GM21526 (cell line): ENCODE measurements at regions not wholly inside any gene's neighbourhood (a gene's known extent, or its start where the extent isn't known, plus 50 kb on each side); places are given as distances from the start of the nearest gene placed in this dataset.

ENCODE experiments used
- ATAC-seq: cut with Tn5 transposase; IDR thresholded peaks from one replicate; pipeline ENCODE4 v1.9.1; 2021; ENCODE audit warnings: moderate library complexity; ENCODE audit not compliant: unreplicated experiment, low FRiP score

DNA sequence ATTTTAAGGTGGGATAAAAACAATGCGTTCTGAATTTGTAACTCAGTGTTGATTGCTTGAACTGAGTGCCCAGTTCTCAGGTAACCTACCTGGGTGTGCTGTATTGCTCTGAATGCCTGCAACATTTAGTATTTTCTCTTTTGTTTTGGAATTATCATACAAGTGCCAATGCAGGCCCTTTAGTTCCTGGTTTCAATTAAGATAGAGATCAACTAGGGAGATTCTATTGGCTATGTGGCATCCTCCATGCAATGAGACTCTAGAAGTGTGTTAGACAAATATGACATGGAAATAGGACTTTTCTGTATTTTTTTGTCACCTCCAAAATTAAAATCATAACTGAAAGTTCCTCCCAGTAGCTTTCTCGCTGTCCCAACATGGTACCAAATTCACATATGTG, 438.7 kb upstream of the IGFBP7 start:
- ATAC-seq, result no peak

DNA sequence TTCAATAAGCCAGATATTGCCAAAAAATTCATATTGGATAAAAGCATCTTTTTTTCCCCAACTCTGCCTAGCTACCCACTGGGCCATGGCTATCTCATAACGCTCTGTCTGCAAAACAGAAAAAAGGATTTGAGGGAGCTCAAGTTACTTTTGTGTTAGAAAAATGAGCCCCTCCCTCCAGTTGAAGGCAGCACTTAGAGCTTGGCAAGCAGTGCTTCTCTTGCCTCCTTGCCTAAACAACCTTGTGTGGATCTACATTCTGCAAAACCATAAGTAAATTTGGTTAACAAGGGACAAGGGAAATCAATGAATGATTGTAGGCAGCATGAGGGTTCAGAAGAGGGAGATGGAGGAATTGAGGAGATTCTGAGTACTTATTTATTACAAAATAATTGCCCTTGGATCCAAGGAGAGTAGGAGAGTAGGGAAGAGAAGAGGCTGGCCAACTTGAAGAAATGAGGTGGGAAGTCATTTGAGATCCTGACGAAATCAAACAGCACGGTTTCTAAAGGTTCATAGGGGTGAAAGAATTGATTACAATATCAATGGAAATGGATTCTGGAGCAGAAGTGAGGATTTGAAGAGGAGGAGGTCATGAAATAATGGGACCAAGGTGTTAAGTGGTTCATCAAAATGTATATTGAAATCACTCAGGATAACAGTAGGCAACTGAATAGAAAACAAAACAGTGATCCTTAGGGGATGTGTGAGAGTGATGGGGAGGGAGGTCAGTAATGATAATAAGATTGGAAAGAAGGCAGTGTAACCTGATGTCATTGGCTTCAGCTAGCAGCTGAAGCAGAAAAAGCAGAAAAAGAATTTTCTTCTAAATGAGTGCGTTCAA, 434.8 kb upstream of the IGFBP7 start:
- no peak for ATAC-seq

DNA sequence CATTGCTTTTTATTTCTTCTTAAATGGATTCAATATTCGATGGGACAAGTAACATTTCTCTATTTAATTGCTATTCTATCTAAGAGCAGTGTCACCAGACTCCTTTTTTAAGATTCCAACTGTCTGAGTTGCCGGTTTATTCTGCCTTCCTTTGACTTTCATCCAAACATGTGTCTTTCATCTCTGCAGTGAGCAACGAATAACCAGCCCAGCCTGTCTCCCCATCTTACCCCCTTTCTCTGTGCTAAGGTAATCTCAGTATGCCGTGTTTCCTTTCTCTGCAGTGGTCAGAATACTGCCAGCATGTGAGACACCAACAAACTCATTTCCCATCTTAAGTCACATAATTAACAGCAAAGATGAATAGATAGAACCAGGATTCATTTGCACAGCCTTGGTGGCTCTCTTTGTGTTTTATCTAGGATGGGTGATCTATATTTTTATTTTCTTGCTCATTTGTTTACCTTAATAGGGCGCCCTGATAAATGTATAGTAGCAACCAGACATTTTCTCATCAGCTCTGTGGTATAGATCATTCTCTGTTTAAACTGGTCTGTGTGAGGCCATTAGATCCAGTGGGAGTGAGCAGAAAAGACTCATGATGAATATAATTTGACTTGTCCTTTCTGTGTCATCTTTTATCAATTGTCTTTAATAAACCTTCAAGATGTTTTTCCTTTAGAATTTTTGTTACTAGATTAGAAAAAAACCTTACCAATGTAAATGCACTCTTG, 394.8 kb upstream of the IGFBP7 start:
- ATAC-seq, result no peak

DNA sequence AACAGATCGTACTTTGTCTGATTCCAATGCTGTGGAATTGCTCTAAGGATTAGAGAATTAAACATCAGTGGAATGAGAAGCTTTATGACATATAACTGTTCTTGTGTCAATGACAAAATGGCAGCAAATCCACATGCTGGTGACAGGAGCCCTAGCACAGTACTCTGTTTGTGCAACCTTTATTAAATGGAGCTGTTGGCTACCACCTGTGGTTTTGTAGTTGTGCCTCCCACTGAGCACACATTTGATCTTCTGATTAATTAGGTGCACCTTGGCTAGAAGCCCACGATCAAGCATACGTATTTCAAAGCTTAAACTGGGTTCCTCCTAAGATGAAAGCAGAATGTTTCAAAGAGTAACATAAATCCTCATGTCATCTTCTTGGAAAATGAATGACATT, 394.0 kb upstream of the IGFBP7 start:
- ATAC-seq, result no peak

- ATAC-seq, result no peak
Measured at GRCh38 chr4:57501720-57502119, 391.5 kb upstream of the IGFBP7 start.

GRCh38 chr4:57499786-57500185, 389.6 kb upstream of the IGFBP7 start:
- no peak for ATAC-seq

- no peak for ATAC-seq
Measured at GRCh38 chr4:57498251-57498650, 388.1 kb upstream of the IGFBP7 start.

- ATAC-seq, result no peak
Measured at GRCh38 chr4:57496697-57497471, 386.7 kb upstream of the IGFBP7 start.

DNA sequence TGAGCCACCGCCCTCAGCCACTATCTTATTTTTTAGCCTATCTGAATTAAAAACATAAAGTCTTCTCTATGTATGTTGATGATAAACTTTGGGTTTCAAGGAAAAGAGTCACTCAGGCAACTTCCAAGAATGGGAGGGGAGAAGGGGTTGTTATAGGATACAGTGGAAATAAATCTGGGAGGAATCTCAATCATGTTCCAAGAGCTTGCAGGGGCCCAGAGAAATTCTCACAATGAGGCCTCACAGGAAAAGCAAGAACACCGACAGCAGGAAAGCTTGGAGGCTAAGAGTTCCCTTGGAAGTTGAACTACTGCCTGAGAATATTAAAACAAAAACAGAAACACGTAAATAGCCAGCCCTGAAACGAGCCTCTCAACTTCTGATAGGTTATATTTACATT, 384.6 kb upstream of the IGFBP7 start:
- no peak for ATAC-seq

GRCh38 chr4:57492251-57492878, 382.2 kb upstream of the IGFBP7 start:
- ATAC-seq, result no peak

DNA sequence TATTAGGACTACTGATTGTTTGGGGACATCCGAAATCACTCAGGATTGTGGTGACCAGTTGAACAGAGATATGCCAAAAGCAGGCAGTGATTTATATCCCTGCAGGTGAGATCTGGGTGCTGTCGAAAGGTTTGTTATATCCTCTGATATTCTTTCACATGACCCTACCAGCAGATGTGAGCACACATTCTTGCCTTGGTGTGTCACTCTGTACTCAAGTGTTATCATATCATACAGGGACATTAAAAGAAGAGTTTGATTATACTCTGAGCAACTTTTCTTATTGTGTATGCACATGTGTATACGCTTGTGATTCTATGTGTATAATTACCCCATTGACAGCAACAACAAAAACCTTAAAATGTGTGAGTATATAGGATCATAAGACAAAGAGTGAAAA, 381.2 kb upstream of the IGFBP7 start:
- ATAC-seq, result no peak

GRCh38 chr4:57490520-57491255, 380.5 kb upstream of the IGFBP7 start:
- no peak for ATAC-seq

DNA sequence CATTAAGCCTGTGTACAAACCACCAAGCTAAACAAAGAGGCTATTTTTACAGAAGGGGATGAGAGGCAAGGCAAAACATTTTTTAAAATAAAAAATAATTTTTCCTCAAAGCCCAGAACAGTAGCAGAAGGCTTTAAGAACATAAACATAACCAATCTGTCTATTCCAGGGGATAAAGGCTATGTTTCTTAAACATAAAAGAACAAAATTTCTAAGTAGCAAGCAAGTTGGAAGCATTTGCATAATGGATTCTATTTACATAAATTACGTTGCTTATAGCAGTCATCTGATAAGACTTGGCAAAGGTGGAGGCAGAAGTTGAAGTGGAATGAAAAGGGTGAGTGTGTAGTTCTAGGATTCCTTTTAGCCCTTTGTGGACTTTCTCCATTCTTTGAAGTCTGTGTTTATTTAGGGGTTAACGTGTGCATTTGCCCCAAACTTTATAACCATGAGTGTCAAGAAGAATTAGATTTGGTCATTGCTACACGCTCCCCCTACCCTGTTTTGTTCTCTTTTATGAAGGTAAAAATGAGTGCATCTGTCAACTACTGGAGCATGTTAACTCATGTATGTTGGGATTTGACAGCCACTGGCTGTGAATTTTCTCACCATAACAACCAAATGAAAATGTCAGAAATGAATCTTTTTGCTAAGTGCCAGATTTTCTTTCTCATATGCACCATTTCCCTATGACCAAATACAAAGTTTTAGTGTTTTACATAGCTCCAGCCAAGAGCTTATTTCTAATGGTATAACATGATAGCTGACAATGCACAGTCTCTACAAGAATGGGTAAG, 378.4 kb upstream of the IGFBP7 start:
- no peak for ATAC-seq

GRCh38 chr4:57475424-57475823, 365.2 kb upstream of the IGFBP7 start:
- no peak for ATAC-seq

DNA sequence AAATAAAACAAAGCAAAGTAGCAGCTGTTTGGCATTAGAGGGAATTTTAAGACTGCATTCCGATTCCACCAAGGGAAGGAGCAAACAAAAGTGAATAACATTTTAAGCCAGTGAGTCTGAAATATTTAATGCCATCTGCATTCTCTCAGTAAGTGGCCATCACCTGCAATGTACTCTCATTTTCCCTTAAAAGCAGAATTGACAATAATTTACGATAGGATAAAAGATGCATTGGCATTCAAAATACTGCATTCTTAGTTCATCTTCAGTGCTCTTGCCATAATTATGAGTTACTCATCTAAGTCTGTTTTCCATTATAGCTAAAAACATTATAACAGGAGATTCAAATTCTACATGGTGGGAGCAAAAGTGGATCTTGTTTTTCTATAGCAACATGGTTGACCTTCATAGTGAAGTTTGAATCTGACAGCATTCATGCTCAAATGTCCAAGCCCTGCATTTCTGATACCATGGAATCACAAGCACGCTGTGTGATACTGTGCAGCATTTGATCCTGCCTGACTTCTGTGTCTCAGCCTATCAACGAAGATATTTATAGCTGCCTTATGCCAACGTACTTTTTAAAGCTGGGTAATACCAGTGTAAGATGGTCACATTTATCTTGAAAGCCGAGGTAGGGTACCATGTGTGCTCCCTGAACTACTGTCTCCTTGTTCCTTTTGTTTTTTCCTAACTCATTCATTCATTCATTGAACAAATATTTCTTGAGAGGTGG, 355.3 kb upstream of the IGFBP7 start:
- ATAC-seq, result no peak

DNA sequence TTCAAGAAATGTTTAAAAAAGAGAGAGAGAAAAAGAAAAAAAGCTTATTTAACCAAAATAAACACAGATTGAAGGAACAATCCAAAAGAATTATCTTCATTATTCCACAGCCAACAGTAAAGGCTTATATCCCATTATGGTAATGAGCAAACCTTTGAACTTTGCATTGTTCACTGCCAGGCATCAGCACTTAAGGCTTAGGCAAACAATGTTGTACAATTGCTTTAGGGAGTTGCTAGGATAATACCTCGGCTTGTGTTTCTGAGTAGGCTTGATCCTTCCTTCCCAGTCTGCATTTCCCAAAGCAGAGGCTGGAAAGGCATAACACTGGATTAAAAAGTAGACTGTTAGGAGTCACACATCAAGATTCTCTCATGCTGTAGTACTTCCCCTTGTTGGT, 352.7 kb upstream of the IGFBP7 start:
- no peak for ATAC-seq

DNA sequence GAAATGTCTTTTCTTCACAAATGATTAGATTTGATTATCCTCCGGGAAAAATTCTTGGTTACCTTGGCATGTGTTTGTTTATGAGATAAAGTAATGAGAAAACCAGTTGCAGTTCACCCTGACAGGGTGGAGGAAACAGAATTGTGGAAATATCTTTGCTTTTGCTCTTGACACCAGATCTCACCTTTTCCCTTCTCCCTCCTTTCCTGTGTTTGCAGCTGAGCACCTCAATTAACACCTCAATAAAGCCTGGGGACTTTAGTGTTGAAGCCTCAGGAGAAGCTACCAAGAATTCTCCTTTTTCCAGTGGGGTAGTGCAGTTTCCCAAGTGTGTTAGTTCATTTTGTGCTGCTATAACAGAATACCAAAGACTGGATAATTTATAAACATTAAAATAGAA, 350.8 kb upstream of the IGFBP7 start:
- ATAC-seq, result no peak

GRCh38 chr4:57448901-57449300, 338.7 kb upstream of the IGFBP7 start:
- ATAC-seq, result no peak

DNA sequence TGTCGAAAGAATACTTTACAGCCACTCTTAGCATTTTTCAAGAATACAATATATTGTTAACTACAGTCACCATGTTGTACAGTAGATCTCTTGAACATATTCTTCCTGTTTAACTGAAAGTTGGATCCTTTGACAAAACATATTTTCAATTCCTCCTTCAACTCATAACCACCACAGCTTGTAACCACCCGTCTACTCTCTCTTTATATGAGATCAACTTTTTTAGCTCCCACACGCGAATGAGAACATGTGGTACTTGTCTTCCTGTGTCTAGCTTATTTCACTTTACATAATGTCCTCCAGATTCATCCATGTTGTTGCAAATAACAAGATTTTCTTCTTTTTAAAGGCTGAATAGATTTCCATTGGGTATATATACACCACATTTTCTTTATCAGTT, 338.3 kb upstream of the IGFBP7 start:
- no peak for ATAC-seq
